ENCODE measurements at regions not wholly inside any gene's neighbourhood (a gene's known extent, or its start where the extent isn't known, plus 50 kb on each side); places are given as distances from the start of the nearest gene placed in this dataset.

DNA sequence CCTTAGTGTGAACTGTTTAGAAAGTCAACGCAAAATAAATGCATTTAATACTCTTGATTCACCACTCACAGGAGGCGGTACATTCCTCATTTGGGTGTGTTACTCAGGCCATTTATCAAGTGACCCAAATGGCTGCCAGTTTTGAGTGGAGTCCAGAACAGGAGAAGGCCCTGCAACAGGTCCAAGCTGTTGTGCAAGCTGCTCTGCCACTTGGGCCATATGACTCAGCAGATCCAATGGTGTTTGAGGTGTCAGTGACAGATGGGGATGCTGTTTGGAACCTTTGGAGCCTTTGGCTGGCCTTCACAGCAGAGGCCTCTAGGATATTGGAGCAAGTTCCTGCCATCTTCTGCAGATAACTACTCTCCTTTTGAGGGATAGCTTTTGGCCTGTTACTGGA is 609.2 kb downstream of the KCNT2 start:
- no peak for TF ChIP-seq IRF4 (IDR thresholded peaks at IDR 0.05; ENCODE audit: low read depth, low read length)
- TF ChIP-seq SPI1 (IDR thresholded peaks at IDR 0.05; ENCODE audit: borderline replicate concordance, insufficient read depth, low read depth, low read length), result no peak
- no peak for TF ChIP-seq RB1 (IDR thresholded peaks at IDR 0.05; ENCODE audit: borderline replicate concordance)
- TF ChIP-seq, protein P1, sequence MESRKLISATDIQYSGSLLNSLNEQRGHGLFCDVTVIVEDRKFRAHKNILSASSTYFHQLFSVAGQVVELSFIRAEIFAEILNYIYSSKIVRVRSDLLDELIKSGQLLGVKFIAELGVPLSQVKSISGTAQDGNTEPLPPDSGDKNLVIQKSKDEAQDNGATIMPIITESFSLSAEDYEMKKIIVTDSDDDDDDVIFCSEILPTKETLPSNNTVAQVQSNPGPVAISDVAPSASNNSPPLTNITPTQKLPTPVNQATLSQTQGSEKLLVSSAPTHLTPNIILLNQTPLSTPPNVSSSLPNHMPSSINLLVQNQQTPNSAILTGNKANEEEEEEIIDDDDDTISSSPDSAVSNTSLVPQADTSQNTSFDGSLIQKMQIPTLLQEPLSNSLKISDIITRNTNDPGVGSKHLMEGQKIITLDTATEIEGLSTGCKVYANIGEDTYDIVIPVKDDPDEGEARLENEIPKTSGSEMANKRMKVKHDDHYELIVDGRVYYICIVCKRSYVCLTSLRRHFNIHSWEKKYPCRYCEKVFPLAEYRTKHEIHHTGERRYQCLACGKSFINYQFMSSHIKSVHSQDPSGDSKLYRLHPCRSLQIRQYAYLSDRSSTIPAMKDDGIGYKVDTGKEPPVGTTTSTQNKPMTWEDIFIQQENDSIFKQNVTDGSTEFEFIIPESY (IDR thresholded peaks at IDR 0.05), result no peak
- TF ChIP-seq SIX5 (IDR thresholded peaks at IDR 0.05; ENCODE audit: low read depth, low read length, severe bottlenecking), result no peak
- TF ChIP-seq, protein P2, sequence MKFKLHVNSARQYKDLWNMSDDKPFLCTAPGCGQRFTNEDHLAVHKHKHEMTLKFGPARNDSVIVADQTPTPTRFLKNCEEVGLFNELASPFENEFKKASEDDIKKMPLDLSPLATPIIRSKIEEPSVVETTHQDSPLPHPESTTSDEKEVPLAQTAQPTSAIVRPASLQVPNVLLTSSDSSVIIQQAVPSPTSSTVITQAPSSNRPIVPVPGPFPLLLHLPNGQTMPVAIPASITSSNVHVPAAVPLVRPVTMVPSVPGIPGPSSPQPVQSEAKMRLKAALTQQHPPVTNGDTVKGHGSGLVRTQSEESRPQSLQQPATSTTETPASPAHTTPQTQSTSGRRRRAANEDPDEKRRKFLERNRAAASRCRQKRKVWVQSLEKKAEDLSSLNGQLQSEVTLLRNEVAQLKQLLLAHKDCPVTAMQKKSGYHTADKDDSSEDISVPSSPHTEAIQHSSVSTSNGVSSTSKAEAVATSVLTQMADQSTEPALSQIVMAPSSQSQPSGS (IDR thresholded peaks at IDR 0.05; ENCODE audit: low read length), result no peak
- TF ChIP-seq EGR1 (IDR thresholded peaks at IDR 0.05; ENCODE audit: borderline replicate concordance in 1 of 2, low read depth in 2 of 2, low read length in 2 of 2), result no peak
- TF ChIP-seq ZNF207 (IDR thresholded peaks at IDR 0.05; ENCODE audit: borderline replicate concordance), result no peak
- no peak for TF ChIP-seq GATAD2B (conservative IDR thresholded peaks at IDR 0.05; ENCODE audit: low read depth)
- TF ChIP-seq, protein P3, sequence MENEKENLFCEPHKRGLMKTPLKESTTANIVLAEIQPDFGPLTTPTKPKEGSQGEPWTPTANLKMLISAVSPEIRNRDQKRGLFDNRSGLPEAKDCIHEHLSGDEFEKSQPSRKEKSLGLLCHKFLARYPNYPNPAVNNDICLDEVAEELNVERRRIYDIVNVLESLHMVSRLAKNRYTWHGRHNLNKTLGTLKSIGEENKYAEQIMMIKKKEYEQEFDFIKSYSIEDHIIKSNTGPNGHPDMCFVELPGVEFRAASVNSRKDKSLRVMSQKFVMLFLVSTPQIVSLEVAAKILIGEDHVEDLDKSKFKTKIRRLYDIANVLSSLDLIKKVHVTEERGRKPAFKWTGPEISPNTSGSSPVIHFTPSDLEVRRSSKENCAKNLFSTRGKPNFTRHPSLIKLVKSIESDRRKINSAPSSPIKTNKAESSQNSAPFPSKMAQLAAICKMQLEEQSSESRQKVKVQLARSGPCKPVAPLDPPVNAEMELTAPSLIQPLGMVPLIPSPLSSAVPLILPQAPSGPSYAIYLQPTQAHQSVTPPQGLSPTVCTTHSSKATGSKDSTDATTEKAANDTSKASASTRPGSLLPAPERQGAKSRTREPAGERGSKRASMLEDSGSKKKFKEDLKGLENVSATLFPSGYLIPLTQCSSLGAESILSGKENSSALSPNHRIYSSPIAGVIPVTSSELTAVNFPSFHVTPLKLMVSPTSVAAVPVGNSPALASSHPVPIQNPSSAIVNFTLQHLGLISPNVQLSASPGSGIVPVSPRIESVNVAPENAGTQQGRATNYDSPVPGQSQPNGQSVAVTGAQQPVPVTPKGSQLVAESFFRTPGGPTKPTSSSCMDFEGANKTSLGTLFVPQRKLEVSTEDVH (IDR thresholded peaks at IDR 0.05; ENCODE audit: low read depth, partially characterized antibody), result no peak
- no peaks in the 10 kb centered on the region for H4K20me1 ChIP-seq (ENCODE audit: control insufficient read depth, insufficient read depth)
- FAIRE-seq (no peak), DNase-seq (ENCODE audit: low read depth, low spot score) (no peak), ATAC-seq (no peak)
- WGBS (ENCODE audit: insufficient coverage, insufficient replicate concordance, low lambda C conversion rate, missing lambda C conversion rate), result 28% methylated on average over 2 of the region's 2 CpGs
- ChIA-PET POLR2A (no interaction called here), RAD21 (ENCODE audit: unreplicated experiment) (no interaction called here), CTCF (no interaction called here), SMC1A (ENCODE audit: uncharacterized antibody, unreplicated experiment) (interaction anchor here (0.5 kb wide), 1 partner anchor 262 kb away, joined by 3 read pairs; no protein-coding TSS in a partner anchor)
- no peaks in the 10 kb centered on the region for H3K36me3 ChIP-seq (ENCODE audit: control insufficient read depth in 2 of 2, insufficient read depth in 2 of 2, low read length in 1 of 2)
- no peaks in the 10 kb centered on the region for H3K9me3 ChIP-seq (replicated peaks; ENCODE audit: control insufficient read depth, insufficient read depth, low read length)
- H3K9ac ChIP-seq (ENCODE audit: control insufficient read depth, insufficient read depth, low read length), result no peak overlapping the region
- intact Hi-C loops (cut with micrococcal nuclease; ENCODE audit: unreplicated experiment) (no loop called here), in situ Hi-C loops (cut with MboI) (no loop called here)
- no peak overlapping the region for H2AFZ ChIP-seq (ENCODE audit: control insufficient read depth, low read depth, low read length)
- H3K27me3 ChIP-seq (replicated peaks in 1 of 2; ENCODE audit: control insufficient read depth in 2 of 2, insufficient read depth in 2 of 2, low read length in 1 of 2), result no peaks in the 10 kb centered on the region
- no peak overlapping the region for H3K4me2 ChIP-seq (ENCODE audit: control insufficient read depth, insufficient read depth)
- no peaks in the 10 kb centered on the region for H3K4me1 ChIP-seq (ENCODE audit: control insufficient read depth, insufficient read depth, low read length)
- BruUV-seq (replicated peaks), result no TSS peak
- no peaks in the 10 kb centered on the region for H3K79me2 ChIP-seq (ENCODE audit: control insufficient read depth, insufficient read depth, low read length)
- H3K4me3 ChIP-seq, result no peak overlapping the region
- H3K27ac ChIP-seq (ENCODE audit: control insufficient read depth, insufficient read depth), result no peak overlapping the region
